Astrocyte of the cerebellum (primary cell): ENCODE measurements at regions not wholly inside any gene's neighbourhood (a gene's known extent, or its start where the extent isn't known, plus 50 kb on each side); places are given as distances from the start of the nearest gene placed in this dataset.
"Not testable (repeated sequence)": the region's sequence is repeated elsewhere in the genome, so short reads cannot be mapped to it uniquely, and the experiment has no call there.

Experiments used
- DNase-seq: peaks from one replicate; pipeline ENCODE4 v3.0.0-alpha.2; 2011; ENCODE audit warnings: low read depth
- H3K4me3 ChIP-seq: 2 replicates; pipeline ENCODE4 v1.5.1; 2011; ENCODE audit warnings: mild to moderate bottlenecking, low read depth, low read length, moderate library complexity
- in situ Hi-C: cut with HindIII; loops from 2 replicates; pipeline ENCODE4 v1.10.0; 2017; ENCODE audit warnings: low sequenced_read_pairs
- TF ChIP-seq, protein P1 (sequence below): IDR thresholded peaks from 2 replicates; pipeline ENCODE4 v1.5.1; 2012; ENCODE audit warnings: low read length, low read depth, moderate library complexity, mild to moderate bottlenecking; ENCODE audit errors: missing control alignments

DNA sequence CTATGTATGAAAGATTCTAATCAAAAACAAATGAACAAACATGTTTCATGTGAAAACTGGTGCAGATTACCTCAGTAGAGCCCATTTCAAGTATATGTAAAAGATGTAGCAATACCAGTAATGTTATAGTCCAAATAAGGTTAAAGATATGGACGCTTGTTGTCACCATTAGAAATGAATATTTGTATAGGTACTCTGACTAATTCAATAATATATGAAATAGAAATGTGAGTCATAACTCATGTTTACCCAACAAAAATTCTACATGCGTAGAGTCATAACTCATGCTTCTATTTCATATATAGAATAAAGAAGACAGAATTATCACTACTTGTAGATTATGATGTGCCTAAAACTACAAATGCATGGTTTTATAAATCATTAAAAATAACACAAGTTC lies 739.1 kb upstream of the DIAPH2 start:
- H3K4me3 ChIP-seq, result no peak overlapping the region
- TF ChIP-seq, protein P1, sequence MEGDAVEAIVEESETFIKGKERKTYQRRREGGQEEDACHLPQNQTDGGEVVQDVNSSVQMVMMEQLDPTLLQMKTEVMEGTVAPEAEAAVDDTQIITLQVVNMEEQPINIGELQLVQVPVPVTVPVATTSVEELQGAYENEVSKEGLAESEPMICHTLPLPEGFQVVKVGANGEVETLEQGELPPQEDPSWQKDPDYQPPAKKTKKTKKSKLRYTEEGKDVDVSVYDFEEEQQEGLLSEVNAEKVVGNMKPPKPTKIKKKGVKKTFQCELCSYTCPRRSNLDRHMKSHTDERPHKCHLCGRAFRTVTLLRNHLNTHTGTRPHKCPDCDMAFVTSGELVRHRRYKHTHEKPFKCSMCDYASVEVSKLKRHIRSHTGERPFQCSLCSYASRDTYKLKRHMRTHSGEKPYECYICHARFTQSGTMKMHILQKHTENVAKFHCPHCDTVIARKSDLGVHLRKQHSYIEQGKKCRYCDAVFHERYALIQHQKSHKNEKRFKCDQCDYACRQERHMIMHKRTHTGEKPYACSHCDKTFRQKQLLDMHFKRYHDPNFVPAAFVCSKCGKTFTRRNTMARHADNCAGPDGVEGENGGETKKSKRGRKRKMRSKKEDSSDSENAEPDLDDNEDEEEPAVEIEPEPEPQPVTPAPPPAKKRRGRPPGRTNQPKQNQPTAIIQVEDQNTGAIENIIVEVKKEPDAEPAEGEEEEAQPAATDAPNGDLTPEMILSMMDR, result no peak
- in situ Hi-C loops, result no loop called here
- no peak for DNase-seq

DNA sequence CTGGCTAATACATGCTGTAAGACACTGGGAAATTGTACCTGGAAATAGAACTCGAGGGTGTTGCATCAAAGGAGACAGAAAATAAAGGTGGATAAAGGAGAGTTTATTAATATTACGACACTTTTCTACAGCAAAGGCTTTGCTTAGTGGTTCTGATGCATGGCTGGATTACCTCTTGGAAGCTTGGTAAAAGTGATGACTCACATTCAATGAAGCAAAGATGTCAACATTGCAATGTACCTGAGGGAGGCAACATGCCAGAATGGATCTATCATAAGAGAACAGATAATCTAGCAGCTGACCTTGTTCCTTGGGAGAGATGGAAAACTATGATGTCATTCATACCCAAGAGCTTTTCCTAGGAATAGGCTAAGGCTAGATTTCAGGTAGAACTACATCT lies 735.1 kb upstream of the DIAPH2 start:
- H3K4me3 ChIP-seq, result no peak overlapping the region
- in situ Hi-C loops, result no loop called here
- TF ChIP-seq, protein P1, result no peak
- no peak for DNase-seq

DNA sequence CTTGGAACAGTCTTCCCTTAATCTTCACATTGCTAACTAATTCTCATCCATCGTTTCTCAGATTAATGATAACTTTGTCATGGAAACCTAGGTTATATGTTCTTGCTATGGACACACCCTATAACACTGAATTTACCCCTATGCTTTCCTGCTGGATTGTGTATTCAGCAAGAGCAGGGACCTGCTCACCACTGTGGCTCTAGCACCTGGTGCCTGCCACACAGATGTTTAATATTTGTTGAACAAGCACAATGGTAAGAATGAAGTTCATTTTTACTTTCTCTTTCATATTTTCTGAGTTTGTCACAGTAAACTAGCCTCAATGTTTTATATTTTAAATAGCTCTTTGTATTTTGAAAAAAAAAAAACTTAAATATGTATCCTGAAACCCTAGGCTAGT lies 734.0 kb upstream of the DIAPH2 start:
- DNase-seq, result no peak
- no peak overlapping the region for H3K4me3 ChIP-seq
- in situ Hi-C loops, result no loop called here
- TF ChIP-seq, protein P1, result no peak

DNA sequence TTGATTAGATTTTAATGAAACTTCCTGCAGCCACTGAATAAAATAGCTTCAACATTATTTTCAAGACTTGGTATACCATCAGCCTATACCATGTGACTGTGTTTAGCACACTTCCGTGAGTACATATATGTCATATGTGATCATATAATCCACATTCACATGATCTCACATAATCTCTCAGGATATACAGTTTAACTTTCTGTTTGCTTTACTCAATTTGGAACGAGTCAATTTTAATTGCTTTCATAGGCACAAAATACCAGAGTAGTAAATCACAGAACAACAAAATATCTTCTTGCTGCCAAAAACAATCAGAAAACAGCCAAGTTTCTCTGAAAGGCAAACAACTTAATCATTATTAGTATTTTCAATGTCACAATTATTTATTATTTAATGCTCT lies 731.1 kb upstream of the DIAPH2 start:
- in situ Hi-C loops, result no loop called here
- TF ChIP-seq, protein P1, result no peak
- no peak for DNase-seq
- no peak overlapping the region for H3K4me3 ChIP-seq

DNA sequence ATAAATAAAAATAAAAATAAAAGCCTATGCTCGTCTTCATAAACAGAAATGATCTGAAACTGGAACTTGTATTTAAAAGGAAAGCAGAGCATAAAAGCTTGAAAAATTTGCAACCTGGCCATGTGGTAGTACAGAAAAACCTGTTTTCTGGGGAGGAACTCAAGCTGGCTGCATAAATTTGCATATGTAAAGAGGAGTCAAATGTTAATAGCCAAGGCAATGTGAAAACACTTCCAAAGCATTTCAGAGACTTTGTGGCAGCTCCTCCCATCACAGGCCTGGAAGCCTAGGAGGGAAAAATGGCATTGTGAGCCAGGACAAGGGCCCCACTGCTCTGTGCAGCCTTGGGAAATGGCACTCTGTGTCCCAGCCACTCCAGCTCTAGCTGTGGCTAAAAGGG lies 727.9 kb upstream of the DIAPH2 start:
- no peak overlapping the region for H3K4me3 ChIP-seq
- in situ Hi-C loops, result no loop called here
- DNase-seq, result no peak
- TF ChIP-seq, protein P1, result no peak

DNA sequence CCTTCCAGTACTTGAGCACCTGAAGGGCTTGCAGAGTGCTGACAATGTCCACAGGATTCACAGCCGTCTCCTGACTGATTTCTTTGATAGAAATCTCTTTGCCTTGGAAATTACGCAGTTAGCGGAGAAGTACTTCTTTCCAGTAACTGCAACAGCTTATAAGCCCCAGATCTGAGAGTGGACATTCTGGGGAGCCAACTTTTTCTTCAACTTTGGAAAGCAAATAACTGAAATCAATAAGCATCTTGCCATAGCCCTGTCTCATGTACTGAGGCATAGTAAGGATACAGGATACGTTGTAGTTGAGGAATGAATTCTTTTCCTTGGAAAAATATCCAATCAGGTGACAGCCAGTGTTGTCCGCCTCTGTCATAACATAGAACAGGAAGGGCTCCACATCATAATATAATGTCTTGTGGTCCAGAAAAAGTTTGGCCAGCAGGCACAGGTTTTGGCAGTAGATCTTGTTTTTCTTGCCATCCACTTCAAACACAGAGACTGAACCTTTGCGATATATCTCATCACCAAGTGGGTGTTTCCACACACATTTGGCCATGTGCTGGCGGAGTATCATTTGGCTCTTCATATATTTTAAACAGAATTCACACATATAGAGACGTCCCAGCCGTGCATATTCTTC lies 711.1 kb upstream of the DIAPH2 start:
- DNase-seq, H3K4me3 ChIP-seq, in situ Hi-C loops: not testable (repeated sequence)

DNA sequence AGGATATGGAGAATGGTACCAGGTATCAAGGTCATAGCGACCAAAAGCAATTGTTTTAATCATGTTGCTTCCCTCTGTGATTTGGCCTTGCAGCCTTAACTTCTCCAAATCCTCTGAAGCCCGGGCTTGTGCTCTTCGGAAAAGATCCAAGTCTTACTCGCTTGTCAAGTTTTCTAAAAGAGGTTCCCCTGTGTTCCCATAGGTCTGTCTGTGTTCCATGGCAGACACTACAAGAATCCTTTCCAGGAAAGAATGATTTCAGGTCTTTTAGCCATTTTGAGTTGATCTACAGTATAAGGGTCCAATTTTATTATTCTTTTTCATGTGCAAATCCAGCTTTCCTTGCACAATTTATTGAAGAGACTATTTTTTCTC lies 710.6 kb upstream of the DIAPH2 start:
- H3K4me3 ChIP-seq, result no peak overlapping the region
- DNase-seq, result no peak
- in situ Hi-C loops, result no loop called here
- TF ChIP-seq, protein P1, result no peak
